Body of pancreas (tissue), 4 donors: ENCODE measurements at regions not wholly inside any gene's neighbourhood (a gene's known extent, or its start where the extent isn't known, plus 50 kb on each side); places are given as distances from the start of the nearest gene placed in this dataset.

ENCODE experiments used
- CTCF ChIP-seq, 7 experiments: fragments of 450-650 bp in 4 of 7; fragments of 200-600 bp in 3 of 7; sonication (generic) in 3 of 7; IDR thresholded peaks; one replicate each; pipeline ENCODE4 v1.5.1; 2016 to 2019; ENCODE audit warnings: antibody characterized with exemption in 7 of 7
- POLR2A ChIP-seq, 3 donors: fragments of 450-650 bp; IDR thresholded peaks; one replicate each; pipeline ENCODE4 v1.6.1; 2016; ENCODE audit warnings: antibody characterized with exemption in 3 of 3, mild to moderate bottlenecking in 2 of 3

GRCh38 chr12:92556637-92557421 lies 146.0 kb upstream of the PLEKHG7 start:
- TF ChIP-seq POLR2A (IDR thresholded peaks at IDR 0.05) (no peak), CTCF (IDR thresholded peaks at IDR 0.05) (no peak)
